ENCODE measurements at regions not wholly inside any gene's neighbourhood (a gene's known extent, or its start where the extent isn't known, plus 50 kb on each side); places are given as distances from the start of the nearest gene placed in this dataset.

DNA sequence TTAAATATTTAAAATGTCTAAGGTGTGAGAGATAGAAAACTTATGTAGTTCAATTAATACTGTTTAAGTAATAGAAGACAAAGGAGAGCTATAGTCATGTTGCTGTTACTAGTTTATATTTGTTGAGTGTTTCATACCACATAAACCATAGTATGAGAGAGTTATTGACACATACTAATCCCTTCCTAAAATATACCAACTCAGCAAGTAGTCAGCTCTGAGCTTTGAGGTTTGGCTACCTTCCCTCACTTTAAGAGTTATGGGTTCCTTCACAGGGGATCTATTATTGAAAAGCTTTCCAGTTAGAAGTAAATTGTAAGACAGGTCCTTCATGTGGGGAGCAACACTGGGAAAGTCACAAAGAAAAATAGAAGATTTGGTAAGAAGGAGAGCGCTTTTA lies 701.6 kb upstream of the ZEB2 start:
- no peaks in the 10 kb centered on the region for H3K27me3 ChIP-seq (ENCODE audit: control insufficient read depth, insufficient read depth, low read length)
- no peak for DNase-seq
- H3K9me3 ChIP-seq (ENCODE audit: control insufficient read depth in 2 of 3, insufficient read depth in 1 of 3, low read length in 3 of 3), result no peaks in the 10 kb centered on the region
- intact Hi-C loops (cut with DNase I), result no loop called here
- no peak for FAIRE-seq
- no peaks in the 10 kb centered on the region for H3K36me3 ChIP-seq (ENCODE audit: control insufficient read depth in 2 of 3, insufficient read depth in 3 of 3, low read length in 3 of 3)
- H3K4me1 ChIP-seq (ENCODE audit: control insufficient read depth in 2 of 3, insufficient read depth in 2 of 3, low read depth in 1 of 3, low read length in 3 of 3), result no peaks in the 10 kb centered on the region
- TF ChIP-seq, protein P1, sequence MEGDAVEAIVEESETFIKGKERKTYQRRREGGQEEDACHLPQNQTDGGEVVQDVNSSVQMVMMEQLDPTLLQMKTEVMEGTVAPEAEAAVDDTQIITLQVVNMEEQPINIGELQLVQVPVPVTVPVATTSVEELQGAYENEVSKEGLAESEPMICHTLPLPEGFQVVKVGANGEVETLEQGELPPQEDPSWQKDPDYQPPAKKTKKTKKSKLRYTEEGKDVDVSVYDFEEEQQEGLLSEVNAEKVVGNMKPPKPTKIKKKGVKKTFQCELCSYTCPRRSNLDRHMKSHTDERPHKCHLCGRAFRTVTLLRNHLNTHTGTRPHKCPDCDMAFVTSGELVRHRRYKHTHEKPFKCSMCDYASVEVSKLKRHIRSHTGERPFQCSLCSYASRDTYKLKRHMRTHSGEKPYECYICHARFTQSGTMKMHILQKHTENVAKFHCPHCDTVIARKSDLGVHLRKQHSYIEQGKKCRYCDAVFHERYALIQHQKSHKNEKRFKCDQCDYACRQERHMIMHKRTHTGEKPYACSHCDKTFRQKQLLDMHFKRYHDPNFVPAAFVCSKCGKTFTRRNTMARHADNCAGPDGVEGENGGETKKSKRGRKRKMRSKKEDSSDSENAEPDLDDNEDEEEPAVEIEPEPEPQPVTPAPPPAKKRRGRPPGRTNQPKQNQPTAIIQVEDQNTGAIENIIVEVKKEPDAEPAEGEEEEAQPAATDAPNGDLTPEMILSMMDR (IDR thresholded peaks at IDR 0.05; ENCODE audit: borderline replicate concordance, extremely low read depth, insufficient read depth), result no peak
- H3K9ac ChIP-seq (ENCODE audit: low read length in 3 of 3), result no peak overlapping the region
- H3K27ac ChIP-seq (ENCODE audit: low read depth in 2 of 2, low read length in 2 of 2), result no peak overlapping the region
- H3K4me3 ChIP-seq (ENCODE audit: low read length in 3 of 3), result no peak overlapping the region

DNA sequence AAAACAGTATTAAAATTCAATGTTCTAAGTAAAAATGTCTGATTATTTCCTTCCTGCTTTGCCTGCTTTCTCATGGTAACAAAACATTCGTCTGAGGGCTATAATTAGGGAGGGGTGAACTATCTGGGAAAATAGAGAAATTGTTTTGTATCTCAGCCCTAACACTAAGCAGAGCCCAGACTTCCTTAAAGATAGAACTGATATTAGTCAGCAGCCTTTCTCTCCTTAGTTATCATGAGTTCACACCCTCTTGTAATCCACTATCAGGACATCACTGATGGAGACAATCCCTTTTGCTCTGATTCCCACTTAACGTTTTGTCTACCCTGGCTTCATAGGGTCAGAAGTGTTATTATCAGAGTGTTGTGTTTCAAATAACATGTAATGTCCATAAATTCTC lies 701.1 kb upstream of the ZEB2 start:
- Histone ChIP-seq H3K27ac (ENCODE audit: low read depth in 2 of 2, low read length in 2 of 2) (no peak overlapping the region), H3K4me1 (ENCODE audit: control insufficient read depth in 2 of 3, insufficient read depth in 2 of 3, low read depth in 1 of 3, low read length in 3 of 3) (no peaks in the 10 kb centered on the region), H3K27me3 (ENCODE audit: control insufficient read depth, insufficient read depth, low read length) (no peaks in the 10 kb centered on the region), H3K9ac (ENCODE audit: low read length in 3 of 3) (no peak overlapping the region), H3K9me3 (ENCODE audit: control insufficient read depth in 2 of 3, insufficient read depth in 1 of 3, low read length in 3 of 3) (no peaks in the 10 kb centered on the region), H3K36me3 (ENCODE audit: control insufficient read depth in 2 of 3, insufficient read depth in 3 of 3, low read length in 3 of 3) (no peaks in the 10 kb centered on the region), H3K4me3 (ENCODE audit: low read length in 3 of 3) (no peak overlapping the region)
- DNase-seq, result no peak
- intact Hi-C loops (cut with DNase I), result no loop called here
- no peak for FAIRE-seq
- TF ChIP-seq, protein P1 (IDR thresholded peaks at IDR 0.05; ENCODE audit: borderline replicate concordance, extremely low read depth, insufficient read depth), result no peak

DNA sequence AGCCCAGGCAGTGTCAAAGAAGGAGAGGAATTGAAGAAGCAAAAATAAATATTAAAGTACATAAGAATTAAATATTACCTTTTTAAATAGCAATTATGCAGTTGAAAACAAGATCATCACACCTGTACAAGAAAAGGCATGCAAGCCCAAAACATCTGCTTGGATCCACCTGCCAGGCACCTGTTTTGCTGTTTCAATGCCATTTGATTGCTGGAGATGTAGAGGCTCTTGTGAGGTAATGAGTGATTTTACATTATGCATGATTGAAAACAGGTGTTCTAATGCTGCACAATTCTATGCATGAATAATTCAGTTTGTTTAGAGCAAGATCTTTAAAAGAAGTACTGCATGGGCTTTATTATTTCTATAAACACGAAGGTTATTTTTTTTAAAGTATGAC lies 700.6 kb upstream of the ZEB2 start:
- Histone ChIP-seq H3K27ac (ENCODE audit: low read depth in 2 of 2, low read length in 2 of 2) (no peak overlapping the region), H3K4me1 (ENCODE audit: control insufficient read depth in 2 of 3, insufficient read depth in 2 of 3, low read depth in 1 of 3, low read length in 3 of 3) (no peaks in the 10 kb centered on the region), H3K36me3 (ENCODE audit: control insufficient read depth in 2 of 3, insufficient read depth in 3 of 3, low read length in 3 of 3) (no peaks in the 10 kb centered on the region), H3K27me3 (ENCODE audit: control insufficient read depth, insufficient read depth, low read length) (no peaks in the 10 kb centered on the region), H3K4me3 (ENCODE audit: low read length in 3 of 3) (no peak overlapping the region), H3K9ac (ENCODE audit: low read length in 3 of 3) (no peak overlapping the region), H3K9me3 (ENCODE audit: control insufficient read depth in 2 of 3, insufficient read depth in 1 of 3, low read length in 3 of 3) (no peaks in the 10 kb centered on the region)
- DNase-seq (no peak), FAIRE-seq (no peak)
- TF ChIP-seq, protein P1 (IDR thresholded peaks at IDR 0.05; ENCODE audit: borderline replicate concordance, extremely low read depth, insufficient read depth), result no peak
- intact Hi-C loops (cut with DNase I), result no loop called here

DNA sequence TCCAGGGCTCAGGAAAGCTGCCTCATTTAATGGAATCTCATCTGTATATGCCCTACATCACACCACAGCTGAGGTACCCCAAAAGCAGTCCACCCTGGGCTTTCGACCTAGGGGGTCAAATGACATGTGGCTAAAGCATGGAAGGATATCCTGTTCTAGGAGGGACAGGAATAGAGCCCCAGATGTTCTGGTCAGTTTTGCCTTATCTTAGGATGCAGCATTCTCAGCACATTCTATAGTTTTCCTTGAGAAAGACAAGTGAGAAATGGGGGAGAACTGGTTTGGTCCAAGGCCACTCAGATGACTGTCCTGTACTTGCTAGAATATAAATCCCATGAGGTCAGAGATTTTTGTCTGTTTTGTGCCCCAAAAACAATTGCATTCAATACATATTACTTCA lies 688.0 kb upstream of the ZEB2 start:
- Histone ChIP-seq H3K4me3 (ENCODE audit: low read length in 3 of 3) (no peak overlapping the region), H3K27me3 (ENCODE audit: control insufficient read depth, insufficient read depth, low read length) (no peaks in the 10 kb centered on the region), H3K36me3 (ENCODE audit: control insufficient read depth in 2 of 3, insufficient read depth in 3 of 3, low read length in 3 of 3) (no peaks in the 10 kb centered on the region), H3K9ac (ENCODE audit: low read length in 3 of 3) (no peak overlapping the region), H3K27ac (ENCODE audit: low read depth in 2 of 2, low read length in 2 of 2) (no peak overlapping the region), H3K9me3 (ENCODE audit: control insufficient read depth in 2 of 3, insufficient read depth in 1 of 3, low read length in 3 of 3) (peaks cover 0 to 3% (median 0%) of the 10 kb centered on the region in 3 donors), H3K4me1 (ENCODE audit: control insufficient read depth in 2 of 3, insufficient read depth in 2 of 3, low read depth in 1 of 3, low read length in 3 of 3) (no peaks in the 10 kb centered on the region)
- TF ChIP-seq, protein P1 (IDR thresholded peaks at IDR 0.05; ENCODE audit: borderline replicate concordance, extremely low read depth, insufficient read depth), result no peak
- intact Hi-C loops (cut with DNase I), result no loop called here
- FAIRE-seq (no peak), DNase-seq (peak in 1 of 5 donors; percentile 14)

Data from kidney (tissue), 13 donors.